ENCODE measurements at regions not wholly inside any gene's neighbourhood (a gene's known extent, or its start where the extent isn't known, plus 50 kb on each side); places are given as distances from the start of the nearest gene placed in this dataset.

DNA sequence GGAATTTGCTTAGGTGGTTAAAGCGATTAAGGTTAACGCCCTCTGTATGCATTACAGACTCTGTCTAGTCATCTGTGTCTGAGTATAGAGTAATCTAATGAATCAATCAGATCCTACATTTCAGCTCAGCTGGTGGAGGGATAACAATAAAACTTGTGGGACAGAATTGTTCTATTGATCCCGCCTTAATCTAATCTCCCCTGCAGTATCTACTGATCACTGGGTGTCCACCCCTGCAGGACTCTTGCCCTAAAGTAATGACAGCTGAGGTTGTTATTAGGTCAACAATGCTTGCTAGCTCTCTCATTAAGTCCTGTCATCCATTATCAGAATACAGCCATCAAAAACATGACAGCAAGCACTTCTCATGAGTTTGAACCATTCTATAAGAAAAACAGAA is 462.6 kb upstream of the TMEFF2 start:
- TF ChIP-seq EZH2 (IDR thresholded peaks at IDR 0.05; ENCODE audit: borderline replicate concordance, low read depth, low read length, severe bottlenecking) (no peak), POLR2A (IDR thresholded peaks at IDR 0.05; ENCODE audit: low read depth, low read length) (no peak), MYC (IDR thresholded peaks at IDR 0.05; ENCODE audit: low read depth, low read length) (no peak), POLR2AphosphoS5 (IDR thresholded peaks at IDR 0.05; ENCODE audit: insufficient read depth, low read depth, low read length) (no peak)
- TF ChIP-seq, protein P1, sequence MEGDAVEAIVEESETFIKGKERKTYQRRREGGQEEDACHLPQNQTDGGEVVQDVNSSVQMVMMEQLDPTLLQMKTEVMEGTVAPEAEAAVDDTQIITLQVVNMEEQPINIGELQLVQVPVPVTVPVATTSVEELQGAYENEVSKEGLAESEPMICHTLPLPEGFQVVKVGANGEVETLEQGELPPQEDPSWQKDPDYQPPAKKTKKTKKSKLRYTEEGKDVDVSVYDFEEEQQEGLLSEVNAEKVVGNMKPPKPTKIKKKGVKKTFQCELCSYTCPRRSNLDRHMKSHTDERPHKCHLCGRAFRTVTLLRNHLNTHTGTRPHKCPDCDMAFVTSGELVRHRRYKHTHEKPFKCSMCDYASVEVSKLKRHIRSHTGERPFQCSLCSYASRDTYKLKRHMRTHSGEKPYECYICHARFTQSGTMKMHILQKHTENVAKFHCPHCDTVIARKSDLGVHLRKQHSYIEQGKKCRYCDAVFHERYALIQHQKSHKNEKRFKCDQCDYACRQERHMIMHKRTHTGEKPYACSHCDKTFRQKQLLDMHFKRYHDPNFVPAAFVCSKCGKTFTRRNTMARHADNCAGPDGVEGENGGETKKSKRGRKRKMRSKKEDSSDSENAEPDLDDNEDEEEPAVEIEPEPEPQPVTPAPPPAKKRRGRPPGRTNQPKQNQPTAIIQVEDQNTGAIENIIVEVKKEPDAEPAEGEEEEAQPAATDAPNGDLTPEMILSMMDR (IDR thresholded peaks at IDR 0.05; ENCODE audit: extremely low read depth in 1 of 2, insufficient read depth in 1 of 2, low read depth in 1 of 2, low read length in 2 of 2) = no peak

All from endothelial cell of umbilical vein (primary cell).